HL-60 (cell line): ENCODE measurements at regions not wholly inside any gene's neighbourhood (a gene's known extent, or its start where the extent isn't known, plus 50 kb on each side); places are given as distances from the start of the nearest gene placed in this dataset.

Source experiments
- GABPA ChIP-seq: IDR thresholded peaks from 2 replicates; pipeline ENCODE4 v1.6.1; 2012; ENCODE audit warnings: low read depth
- POLR2AphosphoS5 ChIP-seq: IDR thresholded peaks from 2 replicates; pipeline ENCODE4 v1.6.1; 2012; ENCODE audit warnings: low read depth
- TF ChIP-seq, protein P1 (sequence below): IDR thresholded peaks from 2 replicates; pipeline ENCODE4 v1.6.1; 2012; ENCODE audit warnings: low read depth; ENCODE audit not compliant: insufficient replicate concordance
- TF ChIP-seq, protein P2 (sequence below): IDR thresholded peaks from one replicate; pipeline ENCODE4 v1.5.1; 2011; ENCODE audit warnings: low read length, control low read depth, inconsistent platforms; ENCODE audit not compliant: insufficient read depth

DNA sequence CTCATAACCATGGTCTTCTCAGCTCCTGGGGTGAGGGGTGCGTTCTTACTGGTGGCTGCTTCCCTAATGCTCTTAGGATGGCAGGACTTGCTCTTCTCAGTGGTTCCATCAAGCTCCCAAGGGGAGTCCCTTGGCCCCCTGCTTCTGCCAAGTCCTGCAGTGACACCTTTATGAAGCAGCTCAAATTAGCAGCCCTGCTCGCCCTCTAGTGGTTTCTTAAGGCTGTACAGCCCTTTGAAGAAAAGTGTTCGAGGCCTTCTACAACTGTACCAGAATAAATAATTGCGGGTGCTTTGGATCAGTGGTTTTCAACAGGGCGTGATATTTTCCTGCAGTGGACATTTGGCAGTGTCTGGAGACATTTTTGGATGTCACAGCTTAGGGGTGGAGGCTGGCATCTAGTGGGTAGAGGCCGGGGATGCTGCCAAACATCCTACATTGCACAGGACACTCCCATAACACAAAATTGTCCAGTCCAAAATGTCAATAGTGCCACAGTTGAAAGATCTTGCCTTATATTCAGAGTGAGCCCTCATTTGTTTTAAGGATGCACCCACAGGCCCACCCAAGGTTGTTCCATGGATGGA lies 204.7 kb upstream of the S100G start:
- TF ChIP-seq, protein P1, sequence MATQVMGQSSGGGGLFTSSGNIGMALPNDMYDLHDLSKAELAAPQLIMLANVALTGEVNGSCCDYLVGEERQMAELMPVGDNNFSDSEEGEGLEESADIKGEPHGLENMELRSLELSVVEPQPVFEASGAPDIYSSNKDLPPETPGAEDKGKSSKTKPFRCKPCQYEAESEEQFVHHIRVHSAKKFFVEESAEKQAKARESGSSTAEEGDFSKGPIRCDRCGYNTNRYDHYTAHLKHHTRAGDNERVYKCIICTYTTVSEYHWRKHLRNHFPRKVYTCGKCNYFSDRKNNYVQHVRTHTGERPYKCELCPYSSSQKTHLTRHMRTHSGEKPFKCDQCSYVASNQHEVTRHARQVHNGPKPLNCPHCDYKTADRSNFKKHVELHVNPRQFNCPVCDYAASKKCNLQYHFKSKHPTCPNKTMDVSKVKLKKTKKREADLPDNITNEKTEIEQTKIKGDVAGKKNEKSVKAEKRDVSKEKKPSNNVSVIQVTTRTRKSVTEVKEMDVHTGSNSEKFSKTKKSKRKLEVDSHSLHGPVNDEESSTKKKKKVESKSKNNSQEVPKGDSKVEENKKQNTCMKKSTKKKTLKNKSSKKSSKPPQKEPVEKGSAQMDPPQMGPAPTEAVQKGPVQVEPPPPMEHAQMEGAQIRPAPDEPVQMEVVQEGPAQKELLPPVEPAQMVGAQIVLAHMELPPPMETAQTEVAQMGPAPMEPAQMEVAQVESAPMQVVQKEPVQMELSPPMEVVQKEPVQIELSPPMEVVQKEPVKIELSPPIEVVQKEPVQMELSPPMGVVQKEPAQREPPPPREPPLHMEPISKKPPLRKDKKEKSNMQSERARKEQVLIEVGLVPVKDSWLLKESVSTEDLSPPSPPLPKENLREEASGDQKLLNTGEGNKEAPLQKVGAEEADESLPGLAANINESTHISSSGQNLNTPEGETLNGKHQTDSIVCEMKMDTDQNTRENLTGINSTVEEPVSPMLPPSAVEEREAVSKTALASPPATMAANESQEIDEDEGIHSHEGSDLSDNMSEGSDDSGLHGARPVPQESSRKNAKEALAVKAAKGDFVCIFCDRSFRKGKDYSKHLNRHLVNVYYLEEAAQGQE, result no peak
- TF ChIP-seq, protein P2, sequence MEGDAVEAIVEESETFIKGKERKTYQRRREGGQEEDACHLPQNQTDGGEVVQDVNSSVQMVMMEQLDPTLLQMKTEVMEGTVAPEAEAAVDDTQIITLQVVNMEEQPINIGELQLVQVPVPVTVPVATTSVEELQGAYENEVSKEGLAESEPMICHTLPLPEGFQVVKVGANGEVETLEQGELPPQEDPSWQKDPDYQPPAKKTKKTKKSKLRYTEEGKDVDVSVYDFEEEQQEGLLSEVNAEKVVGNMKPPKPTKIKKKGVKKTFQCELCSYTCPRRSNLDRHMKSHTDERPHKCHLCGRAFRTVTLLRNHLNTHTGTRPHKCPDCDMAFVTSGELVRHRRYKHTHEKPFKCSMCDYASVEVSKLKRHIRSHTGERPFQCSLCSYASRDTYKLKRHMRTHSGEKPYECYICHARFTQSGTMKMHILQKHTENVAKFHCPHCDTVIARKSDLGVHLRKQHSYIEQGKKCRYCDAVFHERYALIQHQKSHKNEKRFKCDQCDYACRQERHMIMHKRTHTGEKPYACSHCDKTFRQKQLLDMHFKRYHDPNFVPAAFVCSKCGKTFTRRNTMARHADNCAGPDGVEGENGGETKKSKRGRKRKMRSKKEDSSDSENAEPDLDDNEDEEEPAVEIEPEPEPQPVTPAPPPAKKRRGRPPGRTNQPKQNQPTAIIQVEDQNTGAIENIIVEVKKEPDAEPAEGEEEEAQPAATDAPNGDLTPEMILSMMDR, result peak; percentile 40
- TF ChIP-seq POLR2AphosphoS5 (no peak), GABPA (no peak)
